Inferior parietal cortex (tissue), 1 donor: ENCODE measurements at regions not wholly inside any gene's neighbourhood (a gene's known extent, or its start where the extent isn't known, plus 50 kb on each side); places are given as distances from the start of the nearest gene placed in this dataset.
"Not testable (repeated sequence)": the region's sequence is repeated elsewhere in the genome, so short reads cannot be mapped to it uniquely, and the experiment has no call there.

Experiments
- DNase-seq: peaks from one replicate; pipeline ENCODE4 v3.0.0-alpha.2; 2016; ENCODE audit errors: extremely low spot score

GRCh38 chr11:121869478-121869877 is 246.5 kb downstream of the BLID start:
- no peak for DNase-seq

- no peak for DNase-seq
These were observed 249.3 kb downstream of the BLID start for GRCh38 chr11:121866754-121867153.

GRCh38 chr11:121864660-121865059 is 251.4 kb downstream of the BLID start:
- DNase-seq = no peak

- no peak for DNase-seq
These were observed 252.9 kb downstream of the BLID start for GRCh38 chr11:121863126-121863525.

GRCh38 chr11:121855138-121855537 is 260.9 kb downstream of the BLID start:
- not testable (repeated sequence) for DNase-seq

- no peak for DNase-seq
These were observed 272.0 kb downstream of the BLID start for GRCh38 chr11:121844016-121844415.

GRCh38 chr11:121842192-121842585 is 273.8 kb downstream of the BLID start:
- no peak for DNase-seq

GRCh38 chr11:121841487-121842191 is 274.4 kb downstream of the BLID start:
- DNase-seq = no peak

GRCh38 chr11:121839781-121840180 is 276.2 kb downstream of the BLID start:
- DNase-seq = no peak

- no peak for DNase-seq
These were observed 277.4 kb downstream of the BLID start for GRCh38 chr11:121838571-121838970.

- no peak for DNase-seq
These were observed 282.0 kb downstream of the BLID start for GRCh38 chr11:121833970-121834369.

- peak; percentile 24 for DNase-seq
These were observed 286.8 kb downstream of the BLID start for GRCh38 chr11:121829159-121829643.

- no peak for DNase-seq
These were observed 301.1 kb downstream of the BLID start for GRCh38 chr11:121814962-121815361.

GRCh38 chr11:121814296-121814695 is 301.7 kb downstream of the BLID start:
- DNase-seq = no peak

- no peak for DNase-seq
These were observed 305.7 kb downstream of the BLID start for GRCh38 chr11:121810291-121810690.

GRCh38 chr11:121808096-121808495 is 307.9 kb downstream of the BLID start:
- DNase-seq = no peak

GRCh38 chr11:121807051-121807450 is 309.0 kb downstream of the BLID start:
- no peak for DNase-seq

- no peak for DNase-seq
These were observed 313.5 kb downstream of the BLID start for GRCh38 chr11:121802542-121802941.

GRCh38 chr11:121801781-121802180 is 314.2 kb downstream of the BLID start:
- no peak for DNase-seq

GRCh38 chr11:121801394-121801748 is 314.6 kb downstream of the BLID start:
- DNase-seq = no peak

- no peak for DNase-seq
These were observed 315.2 kb downstream of the BLID start for GRCh38 chr11:121800731-121801393.

GRCh38 chr11:121800240-121800639 is 315.8 kb downstream of the BLID start:
- DNase-seq = no peak

- no peak for DNase-seq
These were observed 318.5 kb downstream of the BLID start for GRCh38 chr11:121797496-121797895.
